ENCODE measurements at regions not wholly inside any gene's neighbourhood (a gene's known extent, or its start where the extent isn't known, plus 50 kb on each side); places are given as distances from the start of the nearest gene placed in this dataset.

- in situ Hi-C loops (cut with MboI; ENCODE audit: low sequenced_read_pairs), result no loop called here
These were observed 325.6 kb downstream of the ACTL7B start for GRCh38 chr9:108530141-108530540.

DNA sequence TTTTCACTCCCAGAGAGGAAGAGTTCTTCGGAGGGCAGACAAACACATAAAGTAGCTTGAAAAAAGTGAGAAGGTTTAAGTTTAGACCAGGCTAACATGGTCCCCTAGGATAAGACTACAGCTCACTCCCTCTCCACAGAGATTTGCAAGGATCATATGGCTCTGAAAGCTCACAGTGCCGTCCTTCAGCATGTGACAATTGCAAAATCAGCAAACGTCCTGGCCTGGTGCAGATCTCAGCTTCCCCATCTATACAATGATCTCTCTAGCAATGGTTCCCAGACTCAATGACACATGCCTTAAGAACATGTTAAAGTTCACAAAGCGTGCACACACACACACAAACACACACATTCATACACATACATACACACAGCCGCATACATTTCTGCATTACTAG is 327.6 kb downstream of the ACTL7B start:
- in situ Hi-C loops (cut with MboI; ENCODE audit: low sequenced_read_pairs), result no loop called here

DNA sequence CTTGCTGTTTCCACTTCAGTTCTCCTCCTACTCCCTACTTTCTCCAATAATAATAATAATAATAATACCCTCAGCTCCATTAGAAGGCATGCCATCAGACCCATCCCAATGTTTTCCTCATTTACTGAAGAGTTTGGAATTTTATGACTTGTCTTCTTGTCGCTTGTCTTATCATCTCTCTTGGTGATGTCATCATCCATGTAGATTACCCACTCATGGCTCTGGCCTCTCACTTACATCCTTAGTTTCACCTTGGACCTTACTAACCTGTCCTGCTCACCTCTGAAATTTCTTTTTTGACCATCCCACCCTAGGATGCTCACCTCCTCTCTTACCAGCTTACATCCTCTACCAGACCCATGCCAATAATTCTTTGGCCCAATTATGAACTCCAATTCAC is 329.3 kb downstream of the ACTL7B start:
- in situ Hi-C loops (cut with MboI; ENCODE audit: low sequenced_read_pairs), result no loop called here

- in situ Hi-C loops (cut with MboI; ENCODE audit: low sequenced_read_pairs), result no loop called here
These were observed 330.6 kb downstream of the ACTL7B start for GRCh38 chr9:108525186-108525585.

- in situ Hi-C loops (cut with MboI; ENCODE audit: low sequenced_read_pairs), result no loop called here
These were observed 334.7 kb downstream of the ACTL7B start for GRCh38 chr9:108521063-108521590.

DNA sequence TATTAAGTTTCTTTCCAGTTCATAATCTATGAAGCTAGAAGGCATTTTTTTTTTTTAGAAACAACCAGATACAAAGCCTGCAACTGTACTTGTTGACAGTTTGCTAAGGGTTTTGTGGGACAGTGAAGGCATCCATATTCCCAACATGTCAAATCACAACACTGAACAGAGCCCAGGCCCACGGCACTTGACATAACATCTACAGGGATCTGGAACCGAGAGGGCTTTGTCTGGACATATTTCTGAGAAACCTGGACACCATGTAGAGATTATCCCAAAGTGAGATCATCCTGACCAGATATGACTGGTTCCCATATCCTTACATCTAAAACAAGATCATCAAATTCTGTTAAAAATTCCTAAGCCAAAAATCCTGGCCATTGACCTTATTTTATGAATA is 336.3 kb downstream of the ACTL7B start:
- in situ Hi-C loops (cut with MboI; ENCODE audit: low sequenced_read_pairs), result no loop called here

GRCh38 chr9:108517651-108518365 is 338.0 kb downstream of the ACTL7B start:
- in situ Hi-C loops (cut with MboI; ENCODE audit: low sequenced_read_pairs), result no loop called here

DNA sequence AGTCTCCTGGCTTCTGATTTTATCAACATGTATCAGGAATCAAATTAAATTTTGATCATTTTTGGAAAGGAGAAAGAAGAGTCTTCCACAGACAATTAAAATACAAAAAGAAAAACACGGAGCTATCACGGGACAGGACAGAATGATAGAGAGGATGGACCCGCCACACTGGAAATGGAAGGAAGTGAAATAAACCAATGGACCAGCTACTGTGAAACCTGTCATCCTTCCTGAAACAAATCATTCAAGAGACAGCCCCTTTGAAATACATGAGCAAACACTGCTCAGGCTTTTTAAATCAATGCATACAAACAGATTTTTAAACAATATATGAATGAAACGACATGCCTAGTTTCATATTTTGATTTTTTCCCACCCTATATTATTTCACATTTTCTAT is 339.4 kb downstream of the ACTL7B start:
- in situ Hi-C loops (cut with MboI; ENCODE audit: low sequenced_read_pairs), result no loop called here

GRCh38 chr9:108515856-108516255 is 339.9 kb downstream of the ACTL7B start:
- in situ Hi-C loops (cut with MboI; ENCODE audit: low sequenced_read_pairs), result no loop called here

DNA sequence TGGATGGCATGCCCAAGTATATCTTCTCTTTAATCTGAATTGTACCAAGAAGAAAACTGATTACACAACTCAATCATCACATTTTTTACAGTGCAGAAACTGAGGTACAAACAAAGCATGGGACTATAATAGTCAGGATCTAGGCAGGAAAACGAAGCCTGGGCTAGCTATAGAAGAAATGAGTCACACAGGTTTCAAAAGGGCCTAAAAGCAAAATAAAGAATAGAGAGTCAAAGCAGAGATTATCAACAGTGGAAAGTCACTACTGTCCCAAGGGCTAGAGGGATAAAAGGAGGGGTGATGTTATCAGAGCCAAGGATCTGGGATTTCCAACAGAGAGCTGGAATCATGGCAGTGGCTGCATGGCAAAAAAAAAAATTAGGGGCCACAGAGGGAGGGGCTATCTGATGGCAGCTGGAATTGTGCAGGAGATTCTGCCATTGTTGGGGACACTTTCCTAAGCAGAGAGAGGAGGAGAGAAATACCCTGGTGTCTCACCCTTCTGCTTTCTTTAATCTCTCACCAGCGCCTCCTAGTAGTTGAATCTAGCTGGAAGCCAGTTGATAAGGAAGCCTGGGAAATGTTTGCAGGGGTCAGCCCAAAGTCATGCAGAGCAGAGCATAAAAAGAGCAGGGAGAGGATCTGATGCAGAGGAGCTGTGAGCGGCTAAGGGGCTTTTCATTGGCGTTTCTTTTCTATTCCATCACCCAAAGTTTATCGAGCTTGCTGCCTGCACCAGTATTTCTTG is 343.2 kb downstream of the ACTL7B start:
- in situ Hi-C loops (cut with MboI; ENCODE audit: low sequenced_read_pairs), result no loop called here

- in situ Hi-C loops (cut with MboI; ENCODE audit: low sequenced_read_pairs), result no loop called here
These were observed 344.5 kb downstream of the ACTL7B start for GRCh38 chr9:108511307-108511706.

GRCh38 chr9:108496846-108497245 is 358.9 kb downstream of the ACTL7B start:
- in situ Hi-C loops (cut with MboI; ENCODE audit: low sequenced_read_pairs), result no loop called here

DNA sequence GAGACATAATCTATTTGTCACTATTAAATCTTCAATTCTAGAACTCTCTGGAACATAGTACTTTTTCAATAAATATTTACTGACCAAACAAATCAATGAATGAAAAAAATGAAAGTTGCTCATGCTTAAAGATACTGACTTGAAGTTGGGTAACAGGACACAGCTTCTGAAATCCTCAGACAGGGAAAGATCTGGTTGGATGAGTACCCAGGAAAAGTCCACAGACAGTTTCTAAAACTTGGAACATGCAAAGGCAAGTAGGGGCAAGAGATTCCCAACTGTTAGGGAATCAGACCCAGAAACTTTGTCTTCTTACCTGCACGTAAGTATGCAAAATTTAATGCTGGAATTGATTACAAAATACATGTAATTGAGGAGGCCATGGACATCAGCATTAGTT is 366.2 kb downstream of the ACTL7B start:
- in situ Hi-C loops (cut with MboI; ENCODE audit: low sequenced_read_pairs), result no loop called here

DNA sequence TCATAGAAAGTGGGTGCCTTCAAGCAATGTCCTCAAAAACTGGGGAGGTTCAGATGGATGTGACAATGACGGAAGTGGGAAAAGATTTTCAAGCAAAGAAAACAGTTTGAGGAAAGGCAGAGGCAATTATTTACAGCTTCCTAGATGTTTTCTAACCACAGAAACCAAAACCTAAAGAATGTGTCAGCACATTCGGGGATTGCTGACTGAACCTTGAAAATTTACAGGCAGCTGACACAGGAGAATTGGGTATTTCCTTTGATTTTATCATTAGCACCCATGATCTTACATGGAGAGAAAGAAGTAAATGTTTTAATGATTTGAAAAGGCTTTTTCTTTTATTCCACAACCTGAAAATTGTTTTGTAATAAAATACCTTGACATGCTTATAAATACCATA is 369.0 kb downstream of the ACTL7B start:
- in situ Hi-C loops (cut with MboI; ENCODE audit: low sequenced_read_pairs), result no loop called here

- in situ Hi-C loops (cut with MboI; ENCODE audit: low sequenced_read_pairs), result no loop called here
These were observed 371.3 kb downstream of the ACTL7B start for GRCh38 chr9:108484468-108484867.

DNA sequence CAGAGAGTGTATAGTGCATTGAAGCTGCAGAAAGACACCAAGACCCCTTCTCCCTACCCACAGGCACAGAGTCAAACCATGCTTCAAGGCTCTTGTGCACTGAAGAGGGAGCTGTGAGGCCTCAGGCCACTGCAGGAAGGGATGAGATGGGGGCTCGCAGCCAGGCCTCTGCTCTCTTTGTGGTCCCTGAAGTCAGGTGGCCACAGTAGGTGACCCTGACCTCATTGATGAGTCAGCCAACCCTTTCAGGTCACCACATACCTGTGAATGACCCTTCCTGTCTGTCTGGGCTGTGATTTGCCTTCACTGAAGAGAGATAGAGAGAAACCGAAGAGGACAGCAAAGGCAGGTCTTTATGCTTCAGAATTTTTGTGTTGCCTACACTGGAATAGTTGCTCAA is 372.1 kb downstream of the ACTL7B start:
- in situ Hi-C loops (cut with MboI; ENCODE audit: low sequenced_read_pairs), result no loop called here

DNA sequence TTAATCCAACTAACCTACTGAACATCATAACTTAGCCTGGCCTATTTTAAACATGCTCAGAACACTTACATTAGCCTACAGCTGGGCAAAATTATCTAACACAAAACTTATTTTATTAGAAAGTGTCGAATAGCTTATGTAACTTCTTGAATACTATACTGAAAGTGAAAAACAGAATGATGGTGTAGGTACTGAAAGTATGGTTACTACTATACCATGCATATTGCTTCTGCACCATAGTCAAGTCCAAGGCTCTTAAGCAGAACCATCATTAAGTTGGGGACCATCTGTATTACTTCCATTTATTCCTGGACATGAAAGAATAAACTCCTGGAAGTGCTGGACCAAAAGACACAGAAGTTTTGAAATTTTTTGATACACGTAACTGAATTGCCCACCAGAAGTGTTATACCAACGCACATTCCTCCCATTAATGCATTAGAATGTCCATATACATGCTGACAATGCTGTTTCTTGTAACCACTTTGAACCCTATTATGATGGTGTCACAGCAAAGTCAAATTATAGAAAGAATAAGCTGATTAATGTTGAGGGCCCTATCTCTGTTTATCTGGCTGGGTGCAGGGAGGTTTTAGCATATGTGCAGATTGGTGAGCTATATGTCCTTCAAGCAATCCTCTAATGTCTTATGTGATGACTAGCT is 375.7 kb downstream of the ACTL7B start:
- in situ Hi-C loops (cut with MboI; ENCODE audit: low sequenced_read_pairs), result no loop called here

DNA sequence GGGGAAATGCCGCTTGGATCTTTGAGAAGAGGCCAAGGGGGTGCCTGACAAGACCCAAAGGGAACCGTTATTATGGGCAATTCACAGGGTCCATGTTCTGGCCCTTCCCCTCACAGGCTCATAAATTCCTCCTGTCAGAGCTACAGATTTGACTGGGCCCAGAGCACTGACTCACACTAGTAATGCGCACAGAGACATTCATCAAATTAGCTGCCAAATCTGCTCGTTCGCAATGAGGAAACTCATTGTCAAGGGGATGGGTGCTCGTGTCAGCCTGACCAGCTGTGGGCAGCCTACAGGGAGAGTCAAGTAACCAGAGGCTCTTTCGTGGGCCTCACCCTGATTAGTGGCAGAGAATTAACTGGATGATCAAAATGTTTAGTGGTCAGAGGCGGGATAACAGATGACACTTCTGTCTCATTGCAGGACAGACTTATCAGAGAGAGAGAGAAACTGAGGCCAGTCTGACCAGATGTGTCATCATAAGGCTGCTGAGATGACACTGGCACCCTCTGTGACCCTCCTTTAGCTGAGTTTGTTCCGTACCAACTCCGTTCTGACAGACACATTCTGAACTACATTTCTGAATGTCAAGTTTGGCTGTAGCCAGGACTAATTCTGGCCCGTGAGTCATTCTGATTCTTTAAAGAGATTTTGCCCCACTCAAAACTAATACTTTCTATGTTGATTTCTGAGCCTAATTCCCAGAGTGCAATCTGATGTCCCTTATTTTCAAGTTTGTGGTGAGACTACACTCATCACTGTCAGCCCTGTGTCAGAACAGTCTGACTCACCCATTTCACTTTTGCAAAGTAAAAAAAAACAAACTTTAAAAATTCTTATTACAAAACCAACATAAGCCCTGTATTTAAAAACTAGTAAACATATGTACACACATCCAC is 377.1 kb downstream of the ACTL7B start:
- in situ Hi-C loops (cut with MboI; ENCODE audit: low sequenced_read_pairs), result no loop called here

GRCh38 chr9:108477529-108478006 is 378.2 kb downstream of the ACTL7B start:
- in situ Hi-C loops (cut with MboI; ENCODE audit: low sequenced_read_pairs), result no loop called here

DNA sequence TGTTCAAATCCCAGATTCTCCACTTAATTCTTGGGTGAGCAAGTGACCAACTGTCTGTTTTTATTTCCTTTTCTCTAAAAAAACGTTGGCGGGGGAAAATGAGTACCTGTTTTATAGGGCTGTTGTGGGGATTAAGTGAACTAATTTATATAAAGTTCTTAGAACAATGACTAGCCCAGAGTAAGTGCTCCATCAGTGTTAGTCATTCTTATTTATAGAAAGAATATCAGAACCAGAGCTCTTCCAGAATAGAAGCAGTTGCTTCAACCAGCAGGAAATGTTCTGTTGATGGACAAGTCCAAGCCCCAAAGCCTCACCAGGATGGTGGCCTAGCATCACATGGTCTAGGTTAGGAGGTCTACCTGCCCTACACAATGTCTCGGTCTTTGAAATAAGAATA is 379.2 kb downstream of the ACTL7B start:
- in situ Hi-C loops (cut with MboI; ENCODE audit: low sequenced_read_pairs), result no loop called here

- in situ Hi-C loops (cut with MboI; ENCODE audit: low sequenced_read_pairs), result no loop called here
These were observed 380.0 kb downstream of the ACTL7B start for GRCh38 chr9:108475813-108476212.
